ENCODE measurements at regions not wholly inside any gene's neighbourhood (a gene's known extent, or its start where the extent isn't known, plus 50 kb on each side); places are given as distances from the start of the nearest gene placed in this dataset.

- H3K4me3 ChIP-seq (ENCODE audit: insufficient read depth, low read depth, low read length): no peak overlapping the region
- no peaks in the 10 kb centered on the region for H3K27me3 ChIP-seq (ENCODE audit: control insufficient read depth, insufficient read depth, low read length)
- no peak for DNase-seq
- H3K36me3 ChIP-seq (replicated peaks; ENCODE audit: control insufficient read depth, insufficient read depth, low read length): no peaks in the 10 kb centered on the region
Measured at GRCh38 chr7:13069841-13070240, 382.4 kb downstream of the ARL4A start.

GRCh38 chr7:13072014-13072413, 384.6 kb downstream of the ARL4A start:
- Histone ChIP-seq H3K27me3 (ENCODE audit: control insufficient read depth, insufficient read depth, low read length) (no peaks in the 10 kb centered on the region), H3K36me3 (replicated peaks; ENCODE audit: control insufficient read depth, insufficient read depth, low read length) (no peaks in the 10 kb centered on the region), H3K4me3 (ENCODE audit: insufficient read depth, low read depth, low read length) (no peak overlapping the region)
- DNase-seq: no peak

DNA sequence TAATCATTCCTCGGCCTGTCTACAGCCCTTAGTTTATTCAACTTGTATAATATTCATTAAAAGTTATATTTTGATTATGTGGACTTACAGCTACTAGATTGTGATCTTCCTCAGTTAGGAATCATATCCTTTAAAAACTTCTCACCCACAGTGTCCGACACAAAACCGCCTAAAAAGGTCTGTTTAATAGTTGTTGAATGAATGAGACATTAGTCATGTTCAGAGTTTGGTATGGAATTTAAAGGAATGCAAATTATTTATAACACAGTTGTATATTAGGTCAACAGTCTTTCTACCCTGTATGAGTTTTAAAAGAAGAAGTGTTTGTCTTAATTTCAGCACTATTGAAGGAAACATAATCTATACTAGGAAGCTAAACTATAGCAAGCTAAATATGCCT, 390.0 kb downstream of the ARL4A start:
- Histone ChIP-seq H3K27me3 (ENCODE audit: control insufficient read depth, insufficient read depth, low read length) (no peaks in the 10 kb centered on the region), H3K36me3 (replicated peaks; ENCODE audit: control insufficient read depth, insufficient read depth, low read length) (no peaks in the 10 kb centered on the region), H3K4me3 (ENCODE audit: insufficient read depth, low read depth, low read length) (no peak overlapping the region)
- no peak for DNase-seq

DNA sequence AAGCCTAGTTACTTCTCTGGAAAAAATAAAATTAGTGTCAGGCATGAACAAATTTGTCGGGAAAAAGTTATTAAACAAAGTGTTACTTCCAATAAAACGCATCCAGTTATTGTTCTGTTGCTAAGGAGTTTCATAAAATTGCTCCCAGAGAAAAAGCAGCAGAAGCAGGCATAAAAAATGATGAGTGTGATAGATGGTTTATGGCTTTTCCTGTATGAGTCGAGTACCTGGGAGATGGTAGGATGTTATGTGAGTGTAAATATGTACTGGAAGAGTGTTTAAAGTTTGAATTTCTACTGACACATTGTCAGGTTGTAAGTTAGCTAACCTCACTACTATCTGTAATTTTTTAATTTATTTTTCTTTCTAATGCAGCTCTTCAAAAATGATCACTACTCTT, 390.7 kb downstream of the ARL4A start:
- DNase-seq: no peak
- Histone ChIP-seq H3K4me3 (ENCODE audit: insufficient read depth, low read depth, low read length) (no peak overlapping the region), H3K36me3 (replicated peaks; ENCODE audit: control insufficient read depth, insufficient read depth, low read length) (no peaks in the 10 kb centered on the region), H3K27me3 (ENCODE audit: control insufficient read depth, insufficient read depth, low read length) (no peaks in the 10 kb centered on the region)

GRCh38 chr7:13090959-13091358, 403.5 kb downstream of the ARL4A start:
- H3K27me3 ChIP-seq (ENCODE audit: control insufficient read depth, insufficient read depth, low read length): no peaks in the 10 kb centered on the region
- no peak for DNase-seq

DNA sequence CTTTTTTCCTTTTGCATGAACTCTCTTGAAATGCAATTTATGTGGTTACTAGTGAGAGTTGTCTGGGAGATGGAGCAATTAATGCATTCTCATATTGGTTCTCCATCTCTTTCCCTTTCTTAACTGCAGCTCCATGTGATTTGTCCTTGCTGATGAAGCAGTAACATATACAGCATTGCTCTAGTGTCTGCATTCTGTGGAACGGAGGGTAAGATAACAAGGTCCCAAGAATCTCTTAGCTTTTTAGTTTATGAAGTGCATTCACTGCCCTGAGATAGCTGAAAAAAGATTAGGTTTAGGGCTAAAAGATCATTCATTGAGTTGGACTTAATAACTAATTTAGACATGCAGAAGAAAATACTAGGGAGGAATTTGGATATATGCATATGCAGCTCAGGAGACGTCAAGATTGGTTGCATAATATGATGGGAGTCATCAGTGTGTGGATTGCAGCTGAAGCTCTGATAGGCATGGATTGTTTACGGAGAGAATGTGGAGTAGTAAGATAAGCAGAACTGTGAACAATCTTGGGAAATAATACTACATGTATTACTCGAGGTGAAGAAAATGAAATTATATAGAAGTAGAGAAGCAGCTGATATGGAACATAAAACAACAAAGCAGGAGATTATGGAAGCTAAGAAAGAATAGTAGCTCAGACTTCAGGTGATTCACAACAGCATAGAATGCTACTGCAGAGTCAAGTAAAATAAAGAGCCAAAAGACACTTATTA, 404.7 kb downstream of the ARL4A start:
- Histone ChIP-seq H3K27me3 (ENCODE audit: control insufficient read depth, insufficient read depth, low read length) (no peaks in the 10 kb centered on the region), H3K4me3 (ENCODE audit: insufficient read depth, low read depth, low read length) (no peak overlapping the region), H3K36me3 (replicated peaks; ENCODE audit: control insufficient read depth, insufficient read depth, low read length) (no peaks in the 10 kb centered on the region)
- DNase-seq: no peak

More at GRCh38 chr7:13090959-13091358, 403.5 kb downstream of the ARL4A start:
- Histone ChIP-seq H3K4me3 (ENCODE audit: insufficient read depth, low read depth, low read length) (no peak overlapping the region), H3K36me3 (replicated peaks; ENCODE audit: control insufficient read depth, insufficient read depth, low read length) (no peaks in the 10 kb centered on the region)

DNA sequence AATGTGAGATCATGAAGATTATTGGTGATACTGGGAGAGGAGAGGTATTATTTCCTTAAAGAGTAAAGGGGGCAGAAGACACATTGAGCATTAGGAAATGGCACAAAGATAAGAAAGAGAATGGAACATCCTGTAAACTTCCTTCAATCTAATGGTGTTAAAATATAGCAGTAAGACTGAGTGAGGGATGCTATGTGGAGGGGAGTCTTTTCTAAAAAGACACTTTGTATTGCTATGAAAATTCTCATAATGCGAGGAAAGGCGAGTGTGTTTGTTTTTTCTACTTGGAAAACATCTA, 405.2 kb downstream of the ARL4A start:
- H3K4me3 ChIP-seq (ENCODE audit: insufficient read depth, low read depth, low read length): no peak overlapping the region
- no peaks in the 10 kb centered on the region for H3K27me3 ChIP-seq (ENCODE audit: control insufficient read depth, insufficient read depth, low read length)
- no peaks in the 10 kb centered on the region for H3K36me3 ChIP-seq (replicated peaks; ENCODE audit: control insufficient read depth, insufficient read depth, low read length)
- DNase-seq: no peak

GRCh38 chr7:13093160-13093559, 405.7 kb downstream of the ARL4A start:
- no peak overlapping the region for H3K4me3 ChIP-seq (ENCODE audit: insufficient read depth, low read depth, low read length)
- DNase-seq: no peak
- no peaks in the 10 kb centered on the region for H3K36me3 ChIP-seq (replicated peaks; ENCODE audit: control insufficient read depth, insufficient read depth, low read length)

GRCh38 chr7:13097499-13097898, 410.1 kb downstream of the ARL4A start:
- no peaks in the 10 kb centered on the region for H3K36me3 ChIP-seq (replicated peaks; ENCODE audit: control insufficient read depth, insufficient read depth, low read length)
- H3K27me3 ChIP-seq (ENCODE audit: control insufficient read depth, insufficient read depth, low read length): no peaks in the 10 kb centered on the region
- DNase-seq: no peak
- H3K4me3 ChIP-seq (ENCODE audit: insufficient read depth, low read depth, low read length): no peak overlapping the region

More at GRCh38 chr7:13093160-13093559, 405.7 kb downstream of the ARL4A start:
- no peaks in the 10 kb centered on the region for H3K27me3 ChIP-seq (ENCODE audit: control insufficient read depth, insufficient read depth, low read length)

- no peaks in the 10 kb centered on the region for H3K36me3 ChIP-seq (replicated peaks; ENCODE audit: control insufficient read depth, insufficient read depth, low read length)
- DNase-seq: no peak
Measured at GRCh38 chr7:13098161-13098560, 410.7 kb downstream of the ARL4A start.

GRCh38 chr7:13099154-13099795, 411.8 kb downstream of the ARL4A start:
- no peaks in the 10 kb centered on the region for H3K27me3 ChIP-seq (ENCODE audit: control insufficient read depth, insufficient read depth, low read length)
- DNase-seq: no peak
- no peak overlapping the region for H3K4me3 ChIP-seq (ENCODE audit: insufficient read depth, low read depth, low read length)
- H3K36me3 ChIP-seq (replicated peaks; ENCODE audit: control insufficient read depth, insufficient read depth, low read length): no peaks in the 10 kb centered on the region

More at GRCh38 chr7:13098161-13098560, 410.7 kb downstream of the ARL4A start:
- no peaks in the 10 kb centered on the region for H3K27me3 ChIP-seq (ENCODE audit: control insufficient read depth, insufficient read depth, low read length)
- no peak overlapping the region for H3K4me3 ChIP-seq (ENCODE audit: insufficient read depth, low read depth, low read length)

- H3K4me3 ChIP-seq (ENCODE audit: insufficient read depth, low read depth, low read length): no peak overlapping the region
- no peaks in the 10 kb centered on the region for H3K27me3 ChIP-seq (ENCODE audit: control insufficient read depth, insufficient read depth, low read length)
- H3K36me3 ChIP-seq (replicated peaks; ENCODE audit: control insufficient read depth, insufficient read depth, low read length): no peaks in the 10 kb centered on the region
- no peak for DNase-seq
Measured at GRCh38 chr7:13104128-13104527, 416.7 kb downstream of the ARL4A start.

DNA sequence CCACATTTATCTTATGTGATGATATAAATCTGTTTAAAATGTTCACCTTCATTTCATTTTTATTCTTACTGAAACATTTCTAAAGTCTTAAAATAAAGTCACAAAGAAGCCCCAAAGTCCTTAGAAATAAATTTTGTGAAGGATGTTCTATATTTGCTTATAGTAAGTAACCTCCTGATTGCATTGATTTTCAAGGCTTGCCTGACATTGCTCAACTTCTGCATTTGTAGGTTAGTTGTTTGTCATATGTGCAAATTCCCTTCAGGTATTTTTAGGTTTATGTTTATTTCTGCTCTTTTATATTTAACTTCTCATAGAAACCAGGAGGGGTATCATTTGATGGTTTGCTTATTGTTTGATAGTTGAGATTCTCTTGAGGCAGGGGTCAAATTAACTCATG, 417.8 kb downstream of the ARL4A start:
- no peaks in the 10 kb centered on the region for H3K27me3 ChIP-seq (ENCODE audit: control insufficient read depth, insufficient read depth, low read length)
- DNase-seq: no peak
- H3K36me3 ChIP-seq (replicated peaks; ENCODE audit: control insufficient read depth, insufficient read depth, low read length): no peaks in the 10 kb centered on the region
- H3K4me3 ChIP-seq (ENCODE audit: insufficient read depth, low read depth, low read length): no peak overlapping the region

DNA sequence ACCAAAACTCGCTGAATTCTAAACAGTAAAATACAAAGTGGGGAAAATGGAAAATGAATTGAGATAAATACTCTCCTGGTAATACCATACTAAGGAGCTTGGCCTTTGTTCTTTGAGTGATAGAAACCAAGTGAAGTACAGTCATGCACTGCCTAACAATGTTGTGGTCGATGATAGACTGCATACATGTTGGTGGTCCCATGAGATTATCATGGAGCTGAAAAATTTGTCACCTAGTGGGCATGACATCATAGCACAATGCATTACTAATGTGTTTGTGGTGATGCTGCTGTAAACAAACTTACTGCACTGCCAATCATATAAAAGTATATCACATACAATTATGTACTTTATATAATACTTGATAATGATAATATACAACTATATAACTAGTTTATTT, 419.1 kb downstream of the ARL4A start:
- no peaks in the 10 kb centered on the region for H3K36me3 ChIP-seq (replicated peaks; ENCODE audit: control insufficient read depth, insufficient read depth, low read length)
- no peak overlapping the region for H3K4me3 ChIP-seq (ENCODE audit: insufficient read depth, low read depth, low read length)
- H3K27me3 ChIP-seq (ENCODE audit: control insufficient read depth, insufficient read depth, low read length): no peaks in the 10 kb centered on the region
- no peak for DNase-seq

DNA sequence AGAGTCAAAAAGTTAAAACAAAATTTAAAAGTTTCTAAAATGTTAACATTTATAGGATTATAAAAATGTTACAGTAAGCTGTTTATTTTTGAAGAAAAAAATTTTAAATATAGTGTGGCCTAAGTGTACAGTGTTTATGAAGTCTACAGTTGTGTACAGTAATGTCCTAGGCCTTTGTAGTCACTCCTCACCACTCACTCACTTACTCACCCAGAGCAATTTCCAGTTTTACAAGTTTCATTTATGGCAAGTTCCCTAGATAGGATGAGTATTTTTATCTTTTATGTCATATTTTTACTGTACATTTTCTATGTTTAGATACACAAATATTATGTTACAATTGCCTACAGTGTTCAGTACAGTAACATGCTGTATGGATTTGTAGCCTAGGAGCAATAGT, 419.9 kb downstream of the ARL4A start:
- no peaks in the 10 kb centered on the region for H3K27me3 ChIP-seq (ENCODE audit: control insufficient read depth, insufficient read depth, low read length)
- no peak for DNase-seq

More for the DNA sequence above, 419.9 kb downstream of the ARL4A start:
- Histone ChIP-seq H3K4me3 (ENCODE audit: insufficient read depth, low read depth, low read length) (no peak overlapping the region), H3K36me3 (replicated peaks; ENCODE audit: control insufficient read depth, insufficient read depth, low read length) (no peaks in the 10 kb centered on the region)

Data from H7 (cell line).